Lower leg skin (tissue), 4 donors: ENCODE measurements at regions not wholly inside any gene's neighbourhood (a gene's known extent, or its start where the extent isn't known, plus 50 kb on each side); places are given as distances from the start of the nearest gene placed in this dataset.

Experiments used
- DNase-seq, 2 donors: peaks; one replicate each; pipeline ENCODE4 v3.0.0-alpha.2; 2019; ENCODE audit warnings: low spot score in 2 of 2
- H3K4me3 ChIP-seq: fragments of 200-600 bp; sonication (generic); 2 replicates; pipeline ENCODE4 v1.5.1; 2017; ENCODE audit warnings: mild to moderate bottlenecking, low read depth; ENCODE audit not compliant: poor library complexity, severe bottlenecking
- POLR2A ChIP-seq, 2 donors: fragments of 450-650 bp; IDR thresholded peaks; one replicate each; pipeline ENCODE4 v1.6.1; 2016 to 2017; ENCODE audit warnings: antibody characterized with exemption in 2 of 2, mild to moderate bottlenecking in 1 of 2, moderate library complexity in 1 of 2
- WGBS, 2 donors: methylation state at CpG; one replicate each; pipeline ENCODE4 v1.1.5; 2018; 5-methylcytosine and 5-hydroxymethylcytosine counted together
- intact Hi-C: fragments of 100-400 bp; cut with DNase I; formaldehyde crosslinking; loops from one replicate; pipeline ENCODE4 v1.15.0; 2023; ENCODE audit warnings: low total_unique reads
- TF ChIP-seq, protein P1 (sequence below), 3 donors: fragments of 450-650 bp; IDR thresholded peaks; one replicate each; pipeline ENCODE4 v1.5.1; 2016; ENCODE audit warnings: antibody characterized with exemption in 3 of 3, mild to moderate bottlenecking in 3 of 3, moderate library complexity in 2 of 3

DNA sequence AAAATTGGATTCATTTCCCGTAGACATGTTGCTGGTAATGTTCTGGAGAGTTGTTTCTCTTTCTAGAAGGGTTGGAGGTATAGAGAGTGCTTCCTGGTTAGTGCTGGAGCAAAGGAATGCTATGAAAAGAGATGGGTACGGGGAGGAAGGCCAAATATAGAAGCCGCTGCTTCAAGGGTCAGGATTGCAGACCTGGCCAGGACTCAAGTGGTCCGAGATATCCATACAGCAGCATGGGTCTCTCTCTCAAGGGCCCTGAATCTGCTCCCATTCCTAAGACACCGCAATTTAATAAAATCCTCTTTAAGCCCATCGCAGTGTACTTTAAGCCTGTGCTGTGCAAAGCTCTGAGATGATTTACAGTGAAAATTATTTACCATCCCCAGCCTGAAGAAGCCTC lies 287.0 kb downstream of the FAM43A start:
- H3K4me3 ChIP-seq, result no peak overlapping the region
- intact Hi-C loops, result no loop called here
- no peak for TF ChIP-seq POLR2A (IDR thresholded peaks at IDR 0.05)
- TF ChIP-seq, protein P1, sequence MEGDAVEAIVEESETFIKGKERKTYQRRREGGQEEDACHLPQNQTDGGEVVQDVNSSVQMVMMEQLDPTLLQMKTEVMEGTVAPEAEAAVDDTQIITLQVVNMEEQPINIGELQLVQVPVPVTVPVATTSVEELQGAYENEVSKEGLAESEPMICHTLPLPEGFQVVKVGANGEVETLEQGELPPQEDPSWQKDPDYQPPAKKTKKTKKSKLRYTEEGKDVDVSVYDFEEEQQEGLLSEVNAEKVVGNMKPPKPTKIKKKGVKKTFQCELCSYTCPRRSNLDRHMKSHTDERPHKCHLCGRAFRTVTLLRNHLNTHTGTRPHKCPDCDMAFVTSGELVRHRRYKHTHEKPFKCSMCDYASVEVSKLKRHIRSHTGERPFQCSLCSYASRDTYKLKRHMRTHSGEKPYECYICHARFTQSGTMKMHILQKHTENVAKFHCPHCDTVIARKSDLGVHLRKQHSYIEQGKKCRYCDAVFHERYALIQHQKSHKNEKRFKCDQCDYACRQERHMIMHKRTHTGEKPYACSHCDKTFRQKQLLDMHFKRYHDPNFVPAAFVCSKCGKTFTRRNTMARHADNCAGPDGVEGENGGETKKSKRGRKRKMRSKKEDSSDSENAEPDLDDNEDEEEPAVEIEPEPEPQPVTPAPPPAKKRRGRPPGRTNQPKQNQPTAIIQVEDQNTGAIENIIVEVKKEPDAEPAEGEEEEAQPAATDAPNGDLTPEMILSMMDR (IDR thresholded peaks at IDR 0.05), result no peak
- no peak for DNase-seq
- 84 to 90% methylated on average over 6 of the region's 6 CpGs for WGBS, 2 donors

DNA sequence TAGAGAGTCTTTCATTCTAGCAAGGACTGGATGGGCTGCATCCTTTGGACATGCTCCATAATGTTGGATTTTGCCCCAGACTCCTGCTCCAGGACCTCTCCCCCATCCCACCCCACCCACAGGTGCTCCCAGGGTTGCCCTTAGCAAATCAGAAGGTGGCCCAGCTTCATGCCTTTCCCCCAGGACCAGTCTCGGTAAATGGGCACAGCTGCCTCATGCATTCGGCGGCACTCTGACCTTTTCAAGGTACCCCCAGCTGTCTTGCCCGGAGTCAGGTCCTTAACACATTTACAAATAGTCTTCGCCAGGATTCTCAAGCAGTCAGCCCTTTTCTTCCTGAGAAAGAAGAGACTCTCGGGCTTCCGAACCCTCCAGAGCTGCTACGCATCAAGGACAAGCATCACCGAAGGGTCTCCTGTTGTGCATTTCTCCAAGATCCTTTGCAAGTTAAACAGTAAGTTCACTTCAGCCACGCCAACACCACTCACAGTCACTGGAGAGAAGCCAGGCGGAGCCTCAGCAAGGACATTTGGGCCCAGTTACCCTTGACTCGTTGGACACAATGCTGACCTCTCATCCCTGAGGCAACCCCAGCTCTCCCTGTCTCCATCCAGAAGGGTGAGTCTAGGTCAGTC lies 287.8 kb downstream of the FAM43A start:
- DNase-seq, result peak in 1 of 2 donors; percentile 52
- TF ChIP-seq, protein P1 (IDR thresholded peaks at IDR 0.05), result no peak
- no peak for TF ChIP-seq POLR2A (IDR thresholded peaks at IDR 0.05)
- 87 to 91% methylated on average over 12 of the region's 12 CpGs for WGBS, 2 donors
- no peak overlapping the region for H3K4me3 ChIP-seq
- intact Hi-C loops, result no loop called here

DNA sequence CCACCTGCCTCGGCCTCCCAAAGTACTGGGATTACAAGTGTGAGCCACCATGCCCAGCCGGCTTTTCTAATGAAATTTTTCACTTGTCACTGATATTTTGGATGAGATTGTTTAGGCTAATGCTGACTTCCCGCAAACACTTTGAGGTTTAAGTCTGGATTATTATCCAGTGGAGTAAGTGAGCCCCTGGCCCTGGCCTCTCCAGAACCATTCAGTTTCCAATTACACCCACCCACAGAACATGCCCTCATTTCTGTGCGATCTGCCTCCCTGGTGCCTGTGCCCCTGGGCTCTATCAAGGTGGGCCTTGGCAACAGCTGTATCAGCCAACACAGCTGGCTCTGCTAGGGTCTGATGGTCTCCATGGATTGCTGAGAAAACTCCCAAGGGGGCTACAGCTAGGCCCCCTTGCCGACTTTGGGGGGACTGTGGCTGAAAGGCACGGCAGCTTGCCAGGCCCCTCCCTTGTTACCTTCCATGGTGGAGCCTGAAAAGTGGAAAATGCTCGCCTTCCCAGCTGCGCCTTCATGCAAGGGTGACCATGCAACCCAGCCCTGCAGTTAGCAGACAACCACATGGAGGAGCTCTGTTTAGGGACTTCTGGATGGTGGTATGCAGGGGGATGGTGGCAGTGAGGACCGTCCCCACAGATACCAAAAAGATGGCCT lies 288.9 kb downstream of the FAM43A start:
- TF ChIP-seq, protein P1 (IDR thresholded peaks at IDR 0.05), result no peak
- no peak for TF ChIP-seq POLR2A (IDR thresholded peaks at IDR 0.05)
- intact Hi-C loops, result no loop called here
- no peak overlapping the region for H3K4me3 ChIP-seq
- 94 to 98% methylated on average over 9 of the region's 9 CpGs for WGBS, 2 donors
- peak in 1 of 2 donors; percentile 64 for DNase-seq

DNA sequence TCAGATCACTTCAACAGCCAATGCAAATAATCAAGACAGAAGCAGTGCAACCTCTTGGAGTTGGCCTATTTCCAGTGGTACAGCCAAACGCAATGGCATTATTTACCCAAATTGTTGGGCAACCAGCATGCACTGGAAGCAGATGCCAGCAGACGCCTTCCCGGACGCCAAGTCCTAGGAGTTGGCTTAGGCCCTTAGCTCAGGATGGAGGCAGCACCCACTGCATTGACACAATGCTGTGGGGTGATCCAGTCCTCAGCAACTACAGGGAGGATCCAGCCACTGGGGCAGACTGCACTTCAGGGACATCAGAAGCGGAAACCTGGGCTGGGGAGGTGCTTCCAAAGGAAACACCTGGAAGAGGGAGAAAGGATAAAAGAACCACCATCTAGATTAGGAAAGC lies 290.4 kb downstream of the FAM43A start:
- TF ChIP-seq POLR2A (IDR thresholded peaks at IDR 0.05), result no peak
- TF ChIP-seq, protein P1 (IDR thresholded peaks at IDR 0.05), result no peak
- peak in 1 of 2 donors; percentile 82 for DNase-seq

DNA sequence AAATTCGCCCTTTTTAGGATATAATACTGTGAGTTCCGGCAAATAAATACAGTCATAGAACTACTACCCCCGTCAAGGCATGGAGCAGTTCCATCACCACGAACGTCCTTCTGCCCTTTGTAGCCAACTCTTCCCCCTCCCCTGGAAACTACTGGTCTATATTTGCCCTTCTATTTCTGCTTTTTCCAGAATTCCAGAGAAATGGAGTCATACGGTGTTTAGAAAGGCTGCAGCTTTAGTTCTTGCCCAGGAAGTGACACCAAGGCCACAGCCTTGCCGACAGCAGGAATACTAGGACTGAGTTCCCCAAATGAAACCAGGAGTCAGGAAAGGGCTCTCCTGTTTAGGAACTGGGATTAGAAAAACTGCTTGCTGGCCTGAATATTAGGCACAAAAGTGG lies 291.2 kb downstream of the FAM43A start:
- DNase-seq, result peak in 1 of 2 donors; percentile 23
- 72 to 81% methylated on average over 7 of the region's 7 CpGs for WGBS, 2 donors
- H3K4me3 ChIP-seq, result no peak overlapping the region
- TF ChIP-seq POLR2A (IDR thresholded peaks at IDR 0.05), result no peak
- TF ChIP-seq, protein P1 (IDR thresholded peaks at IDR 0.05), result no peak
- intact Hi-C loops, result no loop called here

More for the DNA sequence above, 290.4 kb downstream of the FAM43A start:
- intact Hi-C loops, result no loop called here
- H3K4me3 ChIP-seq, result no peak overlapping the region
- 41 to 45% methylated on average over 5 of the region's 5 CpGs for WGBS, 2 donors
